Erythroblast (primary cell): ENCODE measurements at regions not wholly inside any gene's neighbourhood (a gene's known extent, or its start where the extent isn't known, plus 50 kb on each side); places are given as distances from the start of the nearest gene placed in this dataset.

Experiments used
- GATA1 ChIP-seq: IDR thresholded peaks from 2 replicates; pipeline ENCODE4 v1.6.1; 2011; ENCODE audit warnings: low read depth, mild to moderate bottlenecking, control low read depth, low read length, moderate library complexity
- POLR2A ChIP-seq: IDR thresholded peaks from 2 replicates; pipeline ENCODE4 v1.6.1; 2011; ENCODE audit warnings: mild to moderate bottlenecking, low read length

DNA sequence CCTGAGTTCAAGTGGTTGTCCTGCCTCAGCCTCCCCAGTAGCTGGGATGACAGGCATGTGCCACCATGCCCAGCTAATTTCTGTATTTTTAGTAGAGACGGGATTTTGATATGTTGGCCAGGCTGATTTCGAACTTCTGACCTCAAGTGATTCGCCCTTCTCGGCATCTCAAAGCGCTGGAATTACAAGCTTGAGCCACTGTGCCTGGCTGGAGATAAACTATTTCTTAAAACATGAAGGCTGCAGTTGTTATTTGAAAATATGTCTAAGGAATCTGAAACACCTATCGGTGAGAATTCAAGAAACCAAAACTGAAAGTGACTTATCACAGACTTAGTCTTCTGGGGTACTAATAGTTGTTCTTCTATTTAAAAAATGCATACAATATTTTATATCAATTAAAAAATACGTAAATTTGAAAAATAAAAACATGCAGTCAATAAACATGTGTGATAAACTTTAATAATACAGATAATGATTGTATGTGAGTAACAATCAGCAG lies 176.9 kb upstream of the PRSS58 start:
- no peak for TF ChIP-seq POLR2A
- no peak for TF ChIP-seq GATA1
